GM13977 (cell line): ENCODE measurements at regions not wholly inside any gene's neighbourhood (a gene's known extent, or its start where the extent isn't known, plus 50 kb on each side); places are given as distances from the start of the nearest gene placed in this dataset.
"Not testable (repeated sequence)": the region's sequence is repeated elsewhere in the genome, so short reads cannot be mapped to it uniquely, and the experiment has no call there.

Source experiments
- DNase-seq: peaks from one replicate; pipeline ENCODE4 v3.0.0; 2012; ENCODE audit warnings: low spot score
- in situ Hi-C: fragments of 300-500 bp; cut with MboI; formaldehyde crosslinking; loops from one replicate; pipeline ENCODE4 v1.12.0; 2022; ENCODE audit warnings: low sequenced_read_pairs, low pct_unique_long_range_greater_than_20kb, mixed read lengths, inconsistent platforms; ENCODE audit not compliant: unreplicated experiment

- in situ Hi-C loops: not testable (repeated sequence)
Observed at GRCh38 chr22:15772337-15772736, 82.5 kb downstream of the POTEH start.

GRCh38 chr22:15775118-15775517 lies 85.3 kb downstream of the POTEH start:
- in situ Hi-C loops: not testable (repeated sequence)

More at GRCh38 chr22:15772337-15772736, 82.5 kb downstream of the POTEH start:
- not testable (repeated sequence) for DNase-seq

DNA sequence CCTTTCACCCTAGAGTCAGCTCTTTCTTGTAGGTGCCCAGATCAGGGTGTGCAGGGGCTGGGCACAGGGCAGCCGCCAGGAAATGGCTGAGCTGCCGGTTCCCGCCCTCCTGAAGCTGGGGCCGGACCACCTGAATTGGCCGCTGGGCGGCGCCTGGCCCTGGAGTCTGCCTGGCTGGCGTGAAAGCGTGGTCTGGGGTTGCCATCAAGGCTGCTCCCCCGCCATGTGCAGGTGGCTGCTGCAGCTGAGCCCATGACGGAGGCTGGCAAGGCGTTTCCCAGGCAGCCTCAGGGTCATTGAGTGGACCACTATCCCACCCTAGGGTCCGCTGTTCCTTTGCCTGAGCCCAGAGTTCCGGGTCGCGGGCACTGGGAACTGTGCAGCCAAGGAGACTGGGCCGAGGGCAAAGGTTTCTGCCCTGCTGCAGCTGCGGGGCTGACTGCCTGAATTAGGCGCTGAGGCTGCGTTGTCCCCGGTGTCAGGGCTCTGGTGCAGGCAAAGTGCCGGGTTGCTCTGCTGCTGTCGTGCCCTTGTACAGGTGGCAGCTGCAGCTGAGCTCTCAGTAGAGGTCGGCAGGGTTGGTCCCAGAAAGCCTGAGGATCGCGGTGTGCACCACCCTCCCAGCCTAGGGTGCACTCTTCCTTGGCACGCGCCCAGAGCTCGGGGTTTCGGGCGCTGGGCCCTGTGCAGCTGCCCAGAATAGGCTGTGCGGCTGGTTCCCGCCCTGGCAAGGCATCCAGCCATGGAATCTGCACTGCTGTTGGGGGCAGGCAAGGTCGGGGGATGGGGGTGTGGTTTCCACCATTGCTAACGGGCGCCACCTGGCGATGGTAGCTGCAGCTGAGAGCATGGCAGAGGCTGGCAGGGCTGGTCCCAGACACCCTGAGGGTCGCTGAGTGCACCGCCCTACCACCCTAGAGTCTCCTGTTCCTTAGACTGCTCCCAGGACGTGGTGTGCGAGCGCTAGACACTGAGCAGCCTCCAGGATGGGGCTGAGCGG lies 86.1 kb downstream of the POTEH start:
- DNase-seq, in situ Hi-C loops: not testable (repeated sequence)

More at GRCh38 chr22:15775118-15775517, 85.3 kb downstream of the POTEH start:
- not testable (repeated sequence) for DNase-seq

DNA sequence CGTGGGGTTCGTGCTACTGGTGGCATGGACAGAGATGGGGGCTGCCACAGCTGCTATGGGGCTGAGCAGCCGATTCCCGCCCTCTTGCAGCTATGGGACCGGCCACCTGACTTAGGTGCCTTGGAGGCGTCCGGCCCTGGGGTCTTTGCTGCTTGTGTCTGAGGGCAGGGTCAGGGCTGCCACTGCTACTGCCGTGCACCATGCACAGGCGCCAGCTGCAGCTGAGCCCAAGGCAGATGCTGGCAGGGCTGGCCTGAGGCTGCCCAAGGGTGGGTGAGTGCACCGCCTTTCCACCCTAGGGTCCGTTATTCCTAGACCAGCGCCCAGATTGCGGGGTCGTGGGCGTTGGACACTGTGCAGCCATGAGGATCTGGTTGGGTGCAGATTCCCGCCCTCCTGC lies 86.9 kb downstream of the POTEH start:
- in situ Hi-C loops, DNase-seq: not testable (repeated sequence)

GRCh38 chr22:15777150-15777549 lies 87.3 kb downstream of the POTEH start:
- in situ Hi-C loops, DNase-seq: not testable (repeated sequence)

DNA sequence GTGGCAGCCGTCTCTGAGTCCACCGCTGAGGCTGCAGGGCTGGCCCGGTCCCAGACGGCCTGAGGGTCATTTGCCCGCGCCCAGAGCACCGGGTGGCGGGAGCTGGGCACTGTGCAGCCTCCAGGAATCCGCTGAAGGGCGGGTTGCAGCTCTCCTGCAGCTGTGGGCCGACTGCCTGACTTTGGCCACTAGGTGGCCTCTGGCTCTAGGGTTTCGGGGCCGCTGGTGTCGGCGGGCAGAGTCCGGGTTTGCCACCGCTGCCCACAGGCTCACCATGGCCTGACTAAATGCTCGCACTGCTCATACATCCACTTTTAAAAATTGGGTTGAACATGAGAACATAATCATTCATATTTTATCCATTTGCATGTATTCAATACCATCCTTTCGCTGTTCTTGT lies 87.7 kb downstream of the POTEH start:
- in situ Hi-C loops, DNase-seq: not testable (repeated sequence)

- DNase-seq, in situ Hi-C loops: not testable (repeated sequence)
Observed at GRCh38 chr22:15778366-15778765, 88.5 kb downstream of the POTEH start.

GRCh38 chr22:15781652-15782051 lies 91.8 kb downstream of the POTEH start:
- DNase-seq, in situ Hi-C loops: not testable (repeated sequence)

GRCh38 chr22:15782933-15783332 lies 93.1 kb downstream of the POTEH start:
- in situ Hi-C loops, DNase-seq: not testable (repeated sequence)

DNA sequence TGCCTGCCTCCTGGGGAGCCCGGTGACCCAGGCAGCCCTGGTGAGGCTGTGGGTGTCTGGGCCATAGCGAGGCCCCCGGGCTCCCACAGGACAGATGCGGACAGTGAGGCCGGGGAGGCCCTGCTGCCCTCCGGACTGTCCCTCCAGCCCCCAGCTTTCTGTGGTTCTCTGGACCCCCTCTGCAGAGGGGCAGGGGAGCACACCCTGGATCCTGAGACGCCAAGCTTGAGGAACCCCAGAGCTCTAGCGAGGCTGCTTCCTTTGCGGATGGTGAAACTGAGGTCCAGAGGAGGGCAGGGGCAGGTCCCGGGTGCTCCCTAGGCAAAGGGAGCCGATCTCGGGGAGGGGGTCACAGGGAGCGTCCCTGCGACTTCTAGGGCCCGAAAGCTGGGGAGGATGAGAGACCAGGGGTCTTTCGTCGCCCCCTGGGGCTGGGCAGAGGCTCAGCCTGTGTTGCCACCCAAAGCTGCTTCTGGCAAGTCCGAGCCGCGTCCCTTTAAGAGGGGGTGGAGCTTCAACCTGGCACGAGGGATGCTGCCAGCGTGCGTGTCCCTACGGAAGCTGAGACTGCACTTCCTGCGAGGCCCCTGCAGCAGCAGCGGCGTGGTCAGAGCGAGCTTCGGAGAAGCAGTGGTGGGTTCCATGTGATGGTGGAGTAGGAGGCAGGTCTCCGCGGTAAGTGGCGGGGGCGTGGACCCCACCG lies 94.7 kb downstream of the POTEH start:
- in situ Hi-C loops, DNase-seq: not testable (repeated sequence)

DNA sequence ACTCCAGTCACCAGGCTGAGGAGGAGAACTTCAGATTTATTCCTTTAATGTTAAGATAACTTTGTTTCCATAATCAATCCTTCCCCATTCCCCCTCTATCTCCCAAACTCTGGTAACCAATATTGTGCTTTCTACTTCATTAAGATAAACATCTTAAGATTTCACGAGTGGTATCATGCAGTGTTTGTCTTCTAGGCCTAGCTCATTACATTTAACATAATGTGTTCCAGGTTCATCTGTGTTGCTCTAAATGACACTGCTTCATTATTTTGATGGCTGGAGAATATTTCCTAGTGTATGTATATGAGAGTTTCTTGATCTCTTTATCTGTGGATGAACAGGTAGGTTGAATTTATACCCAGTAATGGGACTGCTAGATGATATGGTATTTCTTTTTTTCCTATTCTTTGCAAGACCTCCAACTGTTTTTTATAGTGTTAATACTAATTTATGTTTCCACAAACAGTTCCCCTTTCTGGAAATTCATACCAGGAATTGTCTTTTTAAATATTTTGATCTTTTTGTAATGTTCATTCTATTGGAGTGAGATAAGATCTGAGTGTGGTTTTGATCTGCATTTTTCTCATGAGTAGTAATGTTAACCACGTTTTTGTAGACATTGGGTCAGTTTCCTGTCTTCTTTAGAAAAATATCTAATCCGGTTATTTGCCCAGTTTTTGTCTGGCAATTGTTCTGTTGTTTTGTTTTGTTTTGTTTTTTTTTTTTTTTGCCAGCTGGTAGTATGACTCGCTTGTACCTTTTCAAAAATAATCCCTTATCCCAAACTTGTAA lies 97.3 kb downstream of the POTEH start:
- DNase-seq, in situ Hi-C loops: not testable (repeated sequence)

DNA sequence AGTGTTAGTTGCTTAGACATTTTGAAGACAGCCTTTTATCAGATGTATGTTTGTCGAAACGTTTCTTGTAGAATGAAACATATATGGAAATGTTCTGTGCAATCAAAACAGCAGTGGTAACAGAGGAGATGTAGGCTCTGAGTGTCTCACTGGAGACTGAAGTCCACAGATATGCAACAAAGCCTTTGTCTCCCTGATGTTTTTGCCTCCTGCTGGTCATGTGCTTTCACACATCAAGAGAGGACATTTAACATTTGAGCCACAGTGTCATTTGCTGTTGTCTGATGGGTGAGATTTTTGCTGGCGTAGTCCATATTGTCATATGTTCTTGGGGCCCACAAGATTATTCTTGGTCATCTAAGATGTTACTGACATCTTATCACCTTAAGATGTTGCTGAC lies 101.7 kb downstream of the POTEH start:
- in situ Hi-C loops, DNase-seq: not testable (repeated sequence)

GRCh38 chr22:15799935-15800334 lies 110.1 kb downstream of the POTEH start:
- DNase-seq, in situ Hi-C loops: not testable (repeated sequence)
